Mammary epithelial cell (primary cell): ENCODE measurements at regions not wholly inside any gene's neighbourhood (a gene's known extent, or its start where the extent isn't known, plus 50 kb on each side); places are given as distances from the start of the nearest gene placed in this dataset.

Experiments used
- EZH2 ChIP-seq: IDR thresholded peaks from 2 replicates; pipeline ENCODE4 v1.6.1; 2012; ENCODE audit warnings: low read length, inconsistent platforms, borderline replicate concordance
- TF ChIP-seq, protein P1 (sequence below), 2 donors: IDR thresholded peaks in 1 of 2; conservative IDR thresholded peaks in 1 of 2; 2 replicates each; pipeline ENCODE4 v1.5.1; 2011 to 2012; ENCODE audit warnings: inconsistent platforms in 2 of 2, low read length in 2 of 2, mild to moderate bottlenecking in 2 of 2, control low read depth in 1 of 2, low read depth in 1 of 2; ENCODE audit not compliant: insufficient read depth in 1 of 2; ENCODE audit errors: extremely low read depth in 1 of 2

GRCh38 chr3:159937561-159938166, 51.0 kb upstream of the IL12A start:
- TF ChIP-seq, protein P1, sequence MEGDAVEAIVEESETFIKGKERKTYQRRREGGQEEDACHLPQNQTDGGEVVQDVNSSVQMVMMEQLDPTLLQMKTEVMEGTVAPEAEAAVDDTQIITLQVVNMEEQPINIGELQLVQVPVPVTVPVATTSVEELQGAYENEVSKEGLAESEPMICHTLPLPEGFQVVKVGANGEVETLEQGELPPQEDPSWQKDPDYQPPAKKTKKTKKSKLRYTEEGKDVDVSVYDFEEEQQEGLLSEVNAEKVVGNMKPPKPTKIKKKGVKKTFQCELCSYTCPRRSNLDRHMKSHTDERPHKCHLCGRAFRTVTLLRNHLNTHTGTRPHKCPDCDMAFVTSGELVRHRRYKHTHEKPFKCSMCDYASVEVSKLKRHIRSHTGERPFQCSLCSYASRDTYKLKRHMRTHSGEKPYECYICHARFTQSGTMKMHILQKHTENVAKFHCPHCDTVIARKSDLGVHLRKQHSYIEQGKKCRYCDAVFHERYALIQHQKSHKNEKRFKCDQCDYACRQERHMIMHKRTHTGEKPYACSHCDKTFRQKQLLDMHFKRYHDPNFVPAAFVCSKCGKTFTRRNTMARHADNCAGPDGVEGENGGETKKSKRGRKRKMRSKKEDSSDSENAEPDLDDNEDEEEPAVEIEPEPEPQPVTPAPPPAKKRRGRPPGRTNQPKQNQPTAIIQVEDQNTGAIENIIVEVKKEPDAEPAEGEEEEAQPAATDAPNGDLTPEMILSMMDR (conservative IDR thresholded peaks at IDR 0.05 in 1 of 2, IDR thresholded peaks at IDR 0.05 in 1 of 2; ENCODE audit: extremely low read depth in 1 of 2, insufficient read depth in 1 of 2, low read depth in 1 of 2, low read length in 2 of 2) = no peak
- no peak for TF ChIP-seq EZH2
